Cerebellar cortex (tissue), 1 donor: ENCODE measurements at regions not wholly inside any gene's neighbourhood (a gene's known extent, or its start where the extent isn't known, plus 50 kb on each side); places are given as distances from the start of the nearest gene placed in this dataset.

Experiments used
- DNase-seq: peaks from one replicate; pipeline ENCODE4 v3.0.0-alpha.2; 2015; ENCODE audit warnings: low spot score

DNA sequence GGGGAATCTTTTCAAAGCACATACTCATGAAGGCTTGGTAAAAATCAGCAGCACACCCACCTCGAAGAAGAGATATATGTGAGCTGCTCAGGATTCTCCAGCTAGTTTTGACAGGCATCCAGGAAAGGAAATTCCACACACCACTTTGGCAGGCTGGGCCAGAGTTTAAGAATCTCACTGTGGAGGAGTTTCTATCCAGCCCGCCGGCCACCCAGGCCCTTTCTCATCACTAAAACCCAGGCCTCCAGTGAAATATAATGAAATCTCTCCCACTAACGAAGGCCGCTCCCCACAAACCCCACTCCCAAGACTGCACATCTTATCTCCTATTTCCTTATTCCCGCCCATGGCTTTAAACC is 202.0 kb downstream of the GLI2 start:
- no peak for DNase-seq

DNA sequence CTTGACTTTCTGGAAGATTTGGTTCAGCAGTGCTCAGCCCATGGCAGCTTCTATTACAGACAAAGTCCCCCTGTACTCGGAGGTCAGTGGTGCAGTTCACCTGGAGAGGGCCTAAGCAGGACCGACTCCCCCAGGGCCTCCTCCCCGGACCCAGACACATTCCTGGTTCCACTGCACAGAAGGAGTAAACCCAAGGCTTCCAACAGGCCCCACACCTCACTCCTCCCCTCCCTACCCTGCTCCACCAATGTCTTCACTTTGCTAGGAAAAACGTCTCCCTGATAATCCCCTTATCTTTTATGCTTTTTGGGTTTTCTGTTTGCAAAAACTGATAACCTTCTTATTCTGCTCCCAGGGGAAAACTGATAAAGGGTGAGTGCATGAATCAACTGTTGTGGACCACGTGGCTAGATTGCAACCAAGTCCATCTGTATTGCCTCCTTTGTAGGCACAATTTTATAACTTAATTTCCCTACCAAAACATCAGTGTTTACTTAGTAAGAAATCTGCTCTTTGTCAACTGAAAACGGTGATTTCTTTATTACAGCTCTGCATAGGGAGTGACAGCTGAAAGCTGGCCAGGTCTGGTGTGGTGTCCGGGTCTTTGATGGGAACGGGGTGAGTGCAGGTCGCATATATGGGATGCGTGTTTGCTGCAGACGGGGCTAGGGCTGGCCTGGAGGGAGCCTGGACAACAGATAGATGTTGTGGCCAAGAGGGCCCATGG is 202.5 kb downstream of the GLI2 start:
- no peak for DNase-seq

DNA sequence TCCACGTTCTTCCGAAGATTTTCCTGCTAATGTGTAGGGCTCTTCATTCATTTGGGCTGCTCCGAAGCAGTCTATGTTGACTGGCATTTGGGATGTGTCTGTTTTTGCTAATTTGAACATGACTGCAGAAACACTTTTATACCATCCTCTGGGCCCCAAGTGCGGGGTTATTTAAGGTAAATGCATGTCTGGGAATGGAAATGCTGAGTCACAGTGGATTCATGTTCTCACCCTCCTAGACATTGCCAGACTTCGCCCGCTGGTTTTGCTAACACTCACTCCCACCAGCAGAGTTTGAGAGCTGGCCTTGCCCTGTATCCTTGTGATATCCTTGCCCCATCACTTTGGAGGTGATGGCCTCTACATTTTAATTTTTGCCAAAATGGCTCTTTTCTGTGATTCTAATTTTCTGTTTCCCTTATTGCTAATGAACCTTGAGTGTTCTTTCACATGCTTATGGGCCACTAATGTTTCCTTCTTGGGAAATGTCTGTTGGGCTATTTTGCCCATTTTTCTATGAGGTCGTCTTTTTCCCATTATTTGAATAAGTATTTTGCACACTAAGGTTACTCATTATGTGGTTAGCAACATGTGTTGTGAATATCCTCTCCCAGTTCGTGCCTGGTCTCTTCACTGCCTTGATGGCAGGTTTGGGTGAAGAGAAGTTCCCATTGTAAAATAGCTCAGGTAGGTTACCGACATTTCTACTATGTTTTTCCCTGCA is 204.1 kb downstream of the GLI2 start:
- no peak for DNase-seq

DNA sequence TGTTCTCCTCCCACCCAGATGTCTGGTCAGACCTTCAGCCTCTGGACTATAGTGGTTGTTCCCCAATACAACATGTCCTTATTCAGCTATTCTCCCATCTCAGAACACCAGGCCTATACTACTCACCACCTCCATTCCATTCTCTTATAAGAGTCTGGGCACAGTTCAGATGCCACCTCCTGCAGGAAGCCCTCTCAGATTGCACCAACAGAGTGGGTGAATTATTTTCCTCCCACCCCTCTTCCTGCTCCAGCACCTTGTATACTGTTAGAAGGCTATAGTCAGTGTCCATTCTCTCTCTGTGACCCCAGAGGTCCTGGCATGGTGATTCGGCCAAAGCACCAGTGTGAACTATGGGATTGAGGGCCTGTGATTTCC is 204.6 kb downstream of the GLI2 start:
- no peak for DNase-seq

DNA sequence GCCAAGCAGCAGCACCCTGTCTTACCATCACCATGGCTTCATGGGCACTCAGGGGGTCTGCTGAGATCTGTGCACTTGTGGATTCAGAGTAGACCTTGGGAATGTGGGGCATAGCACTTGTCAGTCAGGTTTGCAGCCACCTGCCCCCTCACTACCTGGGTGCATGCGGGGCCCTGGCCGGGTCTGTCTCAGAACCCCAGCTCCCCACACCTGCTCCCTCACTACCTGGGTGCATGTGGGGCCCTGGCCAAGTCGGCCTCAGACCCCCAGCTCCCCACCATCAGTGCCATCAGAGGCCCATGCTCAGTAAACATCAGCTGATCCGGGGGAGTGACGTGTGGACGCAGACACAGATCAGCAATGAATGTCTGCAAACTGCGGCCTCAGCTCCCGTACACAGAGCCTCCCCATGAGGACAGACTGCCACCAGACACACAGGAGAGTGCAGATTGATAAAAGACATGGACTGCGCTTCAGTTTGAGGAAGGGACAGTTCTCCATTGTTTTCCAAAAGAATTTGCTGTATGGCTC is 205.1 kb downstream of the GLI2 start:
- no peak for DNase-seq

DNA sequence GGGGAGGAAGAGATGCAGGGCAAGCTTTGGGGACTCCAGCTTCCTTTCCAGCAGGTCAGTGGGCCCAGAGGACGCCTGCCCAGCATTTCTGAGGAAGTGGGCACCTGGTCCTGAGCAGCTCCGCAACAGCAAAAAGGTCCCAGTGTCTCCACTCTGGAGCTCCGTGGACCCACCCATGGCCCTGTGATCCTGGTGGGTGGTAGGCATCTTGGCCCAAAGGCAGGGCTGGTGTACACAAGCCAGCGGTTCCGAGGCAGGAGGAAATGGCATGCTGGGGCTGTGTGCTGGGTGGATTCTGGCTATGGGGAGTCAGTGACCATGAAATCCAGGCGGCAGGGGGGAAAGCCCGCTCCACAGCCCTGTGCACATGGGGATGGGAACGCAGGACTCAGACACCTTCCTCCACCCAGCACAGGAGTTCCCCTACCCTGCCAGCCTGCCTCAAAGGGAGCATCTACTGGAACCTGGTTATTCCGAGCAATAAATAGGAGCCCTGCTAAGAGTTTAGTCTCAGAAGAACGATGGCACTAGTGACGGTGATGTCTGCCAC is 206.0 kb downstream of the GLI2 start:
- DNase-seq, result no peak

DNA sequence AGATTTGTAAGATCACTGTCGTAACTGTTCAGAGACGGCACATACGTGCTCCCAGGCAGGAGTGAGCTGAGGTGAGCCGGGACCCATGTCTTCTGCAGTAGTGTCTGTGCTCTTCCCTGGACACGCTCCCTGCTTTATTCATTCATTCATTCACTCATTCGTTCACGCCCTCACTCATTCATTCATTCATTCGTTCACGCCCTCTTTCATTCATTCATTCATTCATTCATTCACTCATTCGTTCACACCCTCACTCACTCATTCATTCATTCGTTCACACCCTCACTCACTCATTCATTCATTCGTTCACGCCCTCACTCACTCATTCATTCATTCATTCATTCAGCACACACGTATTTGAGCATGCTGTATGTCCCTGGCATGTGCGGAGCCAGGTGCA is 207.0 kb downstream of the GLI2 start:
- DNase-seq, result no peak

DNA sequence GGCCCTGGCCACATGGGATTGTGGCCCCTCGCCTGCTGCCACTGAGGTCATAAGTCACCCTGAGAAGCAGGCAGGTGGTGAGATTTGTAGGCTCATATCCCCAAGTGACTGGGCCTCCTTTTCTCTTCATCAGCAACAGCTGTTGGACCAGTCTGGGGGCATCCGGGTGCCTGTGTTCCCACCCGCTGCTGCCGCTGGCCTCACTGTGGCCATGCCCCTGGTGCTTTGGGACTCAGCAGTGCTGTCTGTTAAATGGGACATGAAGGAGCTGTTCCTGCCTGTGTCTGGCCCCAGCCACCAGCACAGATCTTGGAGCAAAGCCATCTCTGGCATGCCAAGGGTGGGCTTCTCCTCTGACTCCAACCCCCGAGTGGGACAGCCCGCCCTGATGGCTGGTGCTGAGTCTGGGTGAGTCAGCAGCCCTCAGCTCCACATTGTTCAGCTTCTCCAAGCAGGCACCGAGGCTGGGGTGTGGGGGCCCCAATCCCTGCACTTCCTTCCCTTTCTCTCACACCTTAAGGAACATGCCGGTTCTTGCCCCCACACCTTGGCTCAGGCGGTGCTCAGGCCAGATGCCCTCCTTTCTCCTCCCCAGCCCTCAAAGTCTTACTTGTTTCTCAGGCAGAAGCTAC is 207.9 kb downstream of the GLI2 start:
- no peak for DNase-seq

DNA sequence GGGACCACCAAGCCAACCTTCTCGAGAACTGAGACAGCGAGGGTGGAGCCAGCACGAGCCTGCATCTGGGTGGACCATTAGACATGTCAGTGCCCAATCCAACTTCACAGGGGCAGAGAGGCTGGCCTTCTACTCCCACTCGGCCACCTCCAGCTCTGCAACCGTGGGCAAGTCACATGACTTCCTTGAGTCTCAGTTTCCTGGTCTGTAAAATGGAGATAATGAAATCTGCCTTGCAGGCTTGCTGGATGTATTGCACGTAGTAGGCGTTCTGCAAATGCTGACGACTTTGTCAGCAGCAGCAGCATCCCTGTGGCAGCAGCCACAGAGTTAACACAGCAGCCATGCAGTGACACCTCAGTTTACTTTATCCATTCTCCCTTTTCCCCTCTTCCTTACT is 208.9 kb downstream of the GLI2 start:
- DNase-seq, result no peak

DNA sequence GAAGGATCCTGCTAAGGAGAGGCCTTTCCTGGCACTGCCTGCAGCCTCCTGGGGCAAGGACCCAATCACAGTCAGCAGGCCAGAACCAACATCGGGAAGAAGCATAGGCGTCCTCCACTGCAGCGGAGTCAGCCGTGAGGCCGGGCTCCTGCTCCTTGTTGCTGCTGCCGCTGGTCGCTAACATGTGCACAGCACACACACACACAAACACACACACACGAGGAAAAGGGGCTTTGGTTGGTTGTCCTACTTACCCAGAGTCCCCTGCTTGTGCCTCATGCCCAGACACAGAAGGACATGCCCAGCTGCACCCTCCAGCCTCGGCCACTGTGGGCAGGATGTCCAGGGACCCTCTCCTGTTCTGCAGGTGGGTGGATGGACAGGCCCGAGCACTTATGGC is 209.4 kb downstream of the GLI2 start:
- no peak for DNase-seq

DNA sequence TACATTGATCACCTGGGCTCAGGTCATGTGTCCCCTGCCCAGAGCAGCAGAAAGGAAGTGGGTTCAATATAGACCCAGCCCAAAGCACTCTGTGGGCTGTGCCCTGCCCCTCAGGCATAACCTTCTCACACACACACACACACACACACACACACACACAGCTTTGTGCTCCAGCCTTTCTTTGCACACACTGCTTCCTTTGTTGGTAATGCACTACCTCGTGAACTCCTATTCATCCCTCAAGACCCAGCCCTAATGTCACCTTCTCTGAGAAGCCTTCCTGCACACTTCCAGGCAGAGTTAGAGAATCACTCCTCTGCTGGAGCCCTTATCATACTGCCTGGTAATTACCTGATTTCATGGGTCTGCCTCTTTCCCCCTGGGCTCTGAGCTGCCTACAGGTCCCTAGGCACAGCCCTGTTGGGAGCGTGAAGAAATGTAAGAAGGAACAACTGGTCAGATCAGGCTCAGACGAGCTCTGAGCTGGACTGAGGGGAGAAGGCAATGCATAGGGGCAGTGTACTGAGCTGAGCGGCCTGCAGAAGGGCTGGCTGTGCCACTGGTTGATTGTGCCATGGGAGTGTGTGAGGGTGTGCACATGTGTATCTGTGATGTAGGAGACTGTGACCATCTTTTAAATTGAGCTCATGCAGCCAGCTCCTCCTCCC is 210.3 kb downstream of the GLI2 start:
- no peak for DNase-seq

DNA sequence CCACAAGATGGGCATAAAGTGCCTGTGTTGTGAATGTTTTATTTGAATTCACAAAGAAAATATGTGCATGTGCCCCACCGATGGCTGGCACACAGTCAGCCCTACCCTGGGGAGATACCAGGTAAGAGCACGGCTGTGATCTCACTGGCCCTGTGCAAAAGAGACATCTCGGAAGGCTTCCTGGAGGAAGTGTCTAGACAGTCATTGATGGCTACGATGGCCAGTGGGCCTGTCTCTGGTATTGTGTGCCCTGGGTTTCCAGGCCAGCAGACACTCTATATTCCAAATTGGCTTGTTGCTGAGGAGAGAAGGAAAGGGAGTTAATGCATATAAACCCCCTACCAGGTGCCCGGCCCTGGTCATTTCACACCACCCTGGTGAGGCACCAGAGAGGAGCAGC is 211.7 kb downstream of the GLI2 start:
- DNase-seq, result no peak

DNA sequence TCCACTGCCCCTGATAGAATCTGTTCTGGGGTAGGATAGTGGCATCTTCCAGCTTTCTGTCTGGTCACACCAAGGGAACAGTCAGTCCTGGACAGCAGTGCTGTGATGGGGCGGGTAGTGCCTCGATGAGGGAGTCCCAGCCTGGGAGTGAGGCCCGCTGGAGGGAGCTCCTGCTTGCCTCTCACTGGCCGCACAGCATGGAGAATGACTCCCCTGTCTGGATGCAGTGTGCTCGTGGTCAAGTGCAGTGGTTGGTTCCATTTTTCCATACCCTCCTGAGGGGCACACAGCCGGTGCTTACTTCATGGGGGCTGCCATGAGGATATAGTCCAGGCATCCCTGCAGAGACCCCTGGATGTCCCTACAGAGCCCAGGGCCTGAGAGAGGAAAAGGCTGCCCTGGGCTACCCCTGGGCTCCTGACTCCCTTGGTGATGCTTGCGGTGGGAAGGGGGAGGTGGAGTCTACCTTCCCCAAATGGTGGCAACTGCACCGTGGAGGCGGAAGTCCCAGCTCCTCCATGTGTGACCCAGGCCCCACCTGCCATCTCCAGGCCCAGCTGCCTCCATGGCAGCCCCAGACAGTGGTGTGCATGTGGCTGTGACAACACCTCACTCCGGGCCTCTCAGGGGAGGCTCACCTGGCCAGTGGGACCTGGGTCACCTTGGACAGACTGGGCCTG is 212.5 kb downstream of the GLI2 start:
- no peak for DNase-seq

DNA sequence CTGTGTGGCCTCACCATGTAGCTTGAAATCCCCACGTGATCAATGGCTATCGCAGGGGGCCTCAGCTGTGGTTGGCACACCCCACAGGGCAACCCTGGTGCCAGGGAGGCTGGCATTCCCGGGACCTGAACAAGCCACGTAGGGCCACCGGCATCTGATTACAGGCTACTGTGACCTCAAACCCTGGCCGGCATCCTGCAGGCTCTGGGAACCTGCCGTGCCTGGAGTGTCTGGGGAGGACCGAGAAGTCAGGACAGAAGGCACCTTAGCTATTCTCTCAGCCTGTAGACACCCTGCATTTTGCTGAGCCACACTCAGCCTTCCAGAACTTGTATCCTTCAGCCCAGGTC is 213.0 kb downstream of the GLI2 start:
- DNase-seq, result no peak

DNA sequence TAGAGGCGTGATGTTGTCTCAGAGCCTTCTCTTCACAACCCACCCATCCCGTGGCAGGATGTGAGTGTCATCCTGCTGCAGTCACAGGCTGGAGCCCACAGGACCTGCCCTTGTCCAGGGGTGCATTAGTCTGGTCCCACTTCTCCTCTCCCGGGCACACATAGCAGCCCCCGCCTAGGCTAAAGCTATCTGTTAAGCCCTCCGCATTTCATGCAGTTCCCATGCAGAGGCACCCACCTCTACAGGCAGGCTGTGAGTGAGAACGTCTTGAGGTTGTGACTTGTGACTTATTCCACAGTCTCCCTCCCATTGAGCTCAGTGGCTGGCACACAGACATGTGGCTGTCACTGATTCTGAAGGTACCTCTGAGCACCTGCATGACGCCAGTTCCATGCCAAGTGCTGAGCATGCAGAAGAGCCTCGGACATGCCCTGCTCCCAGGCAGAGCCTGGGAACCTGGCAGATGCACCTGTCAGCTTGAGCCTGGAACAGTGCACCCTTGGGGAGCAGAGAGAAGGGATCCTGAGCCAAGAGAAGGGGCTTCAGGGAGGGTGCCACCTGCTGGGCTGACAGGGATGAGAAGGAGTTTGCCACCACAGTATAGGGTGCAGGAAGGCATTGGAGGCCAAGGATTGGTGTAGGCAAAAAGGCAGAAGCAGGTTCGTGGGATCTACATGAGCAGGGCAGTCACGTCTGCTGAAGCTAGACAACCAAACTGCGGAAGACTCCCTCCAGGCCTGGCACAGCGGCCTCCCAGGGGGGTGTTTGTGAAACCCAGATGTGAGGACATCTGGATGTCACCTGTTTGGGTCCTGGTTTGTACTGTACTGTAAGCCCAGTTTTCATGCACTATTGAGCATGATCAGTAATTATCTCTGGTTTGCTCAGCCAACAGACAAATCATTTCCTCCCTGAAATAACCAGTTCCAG is 213.6 kb downstream of the GLI2 start:
- peak; percentile 80 for DNase-seq

DNA sequence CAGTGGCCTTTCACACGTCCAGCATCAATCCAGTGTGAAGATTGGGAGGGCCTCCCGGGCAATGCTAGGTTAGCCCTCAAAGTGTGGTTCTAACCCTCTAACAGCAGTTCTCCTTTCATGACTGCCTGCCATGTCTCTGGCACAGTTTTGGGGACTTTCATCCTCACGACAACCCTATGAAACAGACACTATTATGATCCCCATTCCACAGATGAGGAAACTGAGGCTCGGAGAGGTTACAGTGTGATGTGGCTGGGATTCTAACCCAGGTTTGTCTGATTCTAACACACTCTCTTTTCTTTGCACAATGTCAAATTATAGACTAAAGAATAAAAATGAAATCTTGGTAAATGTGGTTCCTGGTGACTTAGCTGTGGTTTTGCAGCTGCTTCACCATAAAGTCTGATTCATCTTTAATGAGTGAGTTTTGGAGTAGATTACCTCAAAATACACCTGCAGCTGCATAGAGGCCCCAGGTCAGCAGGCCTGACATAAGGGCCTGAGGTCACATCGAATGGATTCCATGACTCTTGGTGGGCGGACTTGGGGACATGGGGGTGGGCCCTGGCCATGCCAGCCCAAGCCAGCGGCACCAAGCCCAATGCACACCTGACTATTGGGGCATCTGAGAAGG is 214.4 kb downstream of the GLI2 start:
- DNase-seq, result no peak

DNA sequence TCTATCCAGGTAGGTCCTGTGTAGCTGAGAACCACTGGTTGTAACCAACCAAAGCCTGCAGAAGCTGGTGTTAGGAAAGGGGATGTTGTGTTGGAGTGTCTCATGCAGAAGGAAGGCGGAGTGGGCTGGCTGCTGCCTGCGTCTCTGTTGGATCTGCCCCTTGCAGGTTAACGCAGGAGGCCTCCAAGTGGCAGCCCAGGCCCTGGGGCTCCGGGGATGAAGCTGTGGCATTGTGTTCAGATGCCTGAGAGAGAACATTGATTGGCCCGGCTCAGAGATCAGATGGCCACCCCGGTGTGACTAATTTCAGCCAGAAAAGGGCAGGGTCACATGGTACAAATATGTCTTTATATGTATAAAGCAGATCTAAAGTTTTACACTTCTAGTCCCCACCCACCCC is 216.0 kb downstream of the GLI2 start:
- DNase-seq, result no peak

DNA sequence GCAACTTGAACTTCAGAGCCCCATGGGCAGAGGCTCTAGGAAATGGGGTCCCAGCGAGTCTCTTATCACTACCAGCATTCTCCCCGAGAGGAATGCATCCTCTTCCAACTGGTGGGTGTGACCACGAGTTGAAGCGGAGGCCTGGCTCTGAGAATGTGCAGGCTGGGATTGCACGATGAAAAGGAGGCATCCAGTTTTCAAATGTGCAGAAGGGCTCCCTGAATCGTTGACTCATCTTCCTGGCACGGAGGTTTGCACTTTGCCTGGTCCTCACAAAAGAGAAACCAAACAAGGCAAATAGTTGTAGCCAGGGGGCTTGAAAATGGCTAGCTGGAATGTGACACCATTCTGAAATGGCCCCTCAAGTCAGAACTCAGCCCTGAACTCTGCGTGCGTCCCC is 216.7 kb downstream of the GLI2 start:
- no peak for DNase-seq

DNA sequence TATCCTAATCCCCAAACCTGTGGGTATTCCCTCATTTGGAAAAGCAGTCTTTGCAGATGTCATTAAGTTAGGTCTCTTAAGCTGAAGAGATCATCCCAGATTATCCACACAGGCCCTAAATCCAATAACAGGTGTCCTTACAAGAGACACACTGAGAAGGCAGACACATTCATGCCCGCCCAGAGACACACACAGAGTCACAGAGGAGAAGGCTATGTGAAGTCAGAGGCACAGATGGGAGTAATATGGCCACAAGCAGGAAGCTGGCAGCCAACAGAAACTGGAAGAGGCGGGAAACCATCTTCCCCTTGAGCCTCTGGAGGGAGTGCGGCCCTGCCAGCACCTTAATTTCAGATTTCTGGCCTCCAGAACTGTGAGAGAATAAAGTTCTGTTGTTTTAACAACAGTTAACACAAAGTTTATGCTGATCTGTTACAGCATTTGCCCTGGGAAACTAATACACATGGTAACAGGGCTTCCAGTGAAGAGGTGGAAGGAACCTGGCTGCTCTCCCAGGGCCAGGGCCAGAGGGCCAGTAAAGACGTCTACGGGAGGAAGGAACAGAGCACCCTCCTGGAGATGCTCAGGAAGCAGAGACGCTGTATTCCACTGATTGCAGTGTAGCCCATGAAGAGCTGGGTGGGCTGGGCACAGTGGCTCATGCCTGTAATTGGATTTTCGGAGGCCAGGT is 217.5 kb downstream of the GLI2 start:
- peak; percentile 74 for DNase-seq
